ENCODE measurements at regions not wholly inside any gene's neighbourhood (a gene's known extent, or its start where the extent isn't known, plus 50 kb on each side); places are given as distances from the start of the nearest gene placed in this dataset.

- DNase-seq (ENCODE audit: insufficient read length, low spot score) (no peak), FAIRE-seq (no peak)
Observed at GRCh38 chr18:78165525-78165924, 814.1 kb upstream of the SALL3 start.

- no peak for FAIRE-seq
- no peak for DNase-seq (ENCODE audit: insufficient read length, low spot score)
Observed at GRCh38 chr18:78168526-78168925, 811.1 kb upstream of the SALL3 start.

- DNase-seq (ENCODE audit: insufficient read length, low spot score) (no peak), FAIRE-seq (no peak)
Observed at GRCh38 chr18:78169174-78169864, 810.3 kb upstream of the SALL3 start.

GRCh38 chr18:78171954-78172353, 807.7 kb upstream of the SALL3 start:
- no peak for FAIRE-seq
- no peak for DNase-seq (ENCODE audit: insufficient read length, low spot score)

GRCh38 chr18:78174737-78175136, 804.9 kb upstream of the SALL3 start:
- FAIRE-seq: no peak

GRCh38 chr18:78178812-78179211, 800.8 kb upstream of the SALL3 start:
- FAIRE-seq: no peak
- no peak for DNase-seq (ENCODE audit: insufficient read length, low spot score)

More at GRCh38 chr18:78174737-78175136, 804.9 kb upstream of the SALL3 start:
- DNase-seq (ENCODE audit: insufficient read length, low spot score): no peak

- FAIRE-seq: no peak
- DNase-seq (ENCODE audit: insufficient read length, low spot score): no peak
Observed at GRCh38 chr18:78180741-78181140, 798.9 kb upstream of the SALL3 start.

GRCh38 chr18:78183815-78184214, 795.8 kb upstream of the SALL3 start:
- DNase-seq (ENCODE audit: insufficient read length, low spot score): no peak
- no peak for FAIRE-seq

- no peak for DNase-seq (ENCODE audit: insufficient read length, low spot score)
- FAIRE-seq: no peak
Observed at GRCh38 chr18:78191276-78191675, 788.3 kb upstream of the SALL3 start.

- FAIRE-seq (no peak), DNase-seq (ENCODE audit: insufficient read length, low spot score) (no peak)
Observed at GRCh38 chr18:78192054-78192453, 787.6 kb upstream of the SALL3 start.

GRCh38 chr18:78196280-78196679, 783.3 kb upstream of the SALL3 start:
- DNase-seq (ENCODE audit: insufficient read length, low spot score) (no peak), FAIRE-seq (no peak)

- DNase-seq (ENCODE audit: insufficient read length, low spot score) (no peak), FAIRE-seq (no peak)
Observed at GRCh38 chr18:78199002-78199401, 780.6 kb upstream of the SALL3 start.

- FAIRE-seq: no peak
- DNase-seq (ENCODE audit: insufficient read length, low spot score): no peak
Observed at GRCh38 chr18:78199611-78200010, 780.0 kb upstream of the SALL3 start.

GRCh38 chr18:78207942-78208341, 771.7 kb upstream of the SALL3 start:
- DNase-seq (ENCODE audit: insufficient read length, low spot score) (no peak), FAIRE-seq (no peak)

- FAIRE-seq: no peak
- no peak for DNase-seq (ENCODE audit: insufficient read length, low spot score)
Observed at GRCh38 chr18:78208461-78208860, 771.2 kb upstream of the SALL3 start.

GRCh38 chr18:78213361-78213994, 766.1 kb upstream of the SALL3 start:
- no peak for FAIRE-seq
- no peak for DNase-seq (ENCODE audit: insufficient read length, low spot score)

- no peak for DNase-seq (ENCODE audit: insufficient read length, low spot score)
- FAIRE-seq: no peak
Observed at GRCh38 chr18:78221496-78221895, 758.1 kb upstream of the SALL3 start.

- FAIRE-seq: no peak
Observed at GRCh38 chr18:78228974-78229373, 750.6 kb upstream of the SALL3 start.

GRCh38 chr18:78230911-78231310, 748.7 kb upstream of the SALL3 start:
- no peak for DNase-seq (ENCODE audit: insufficient read length, low spot score)

More at GRCh38 chr18:78228974-78229373, 750.6 kb upstream of the SALL3 start:
- no peak for DNase-seq (ENCODE audit: insufficient read length, low spot score)

GRCh38 chr18:78232196-78232595, 747.4 kb upstream of the SALL3 start:
- DNase-seq (ENCODE audit: insufficient read length, low spot score): no peak
- FAIRE-seq: no peak

More at GRCh38 chr18:78230911-78231310, 748.7 kb upstream of the SALL3 start:
- FAIRE-seq: no peak

- FAIRE-seq: no peak
Observed at GRCh38 chr18:78237864-78238263, 741.8 kb upstream of the SALL3 start.

GRCh38 chr18:78238404-78239089, 741.1 kb upstream of the SALL3 start:
- no peak for DNase-seq (ENCODE audit: insufficient read length, low spot score)
- FAIRE-seq: no peak

More at GRCh38 chr18:78237864-78238263, 741.8 kb upstream of the SALL3 start:
- no peak for DNase-seq (ENCODE audit: insufficient read length, low spot score)
